Endothelial cell (in vitro differentiated cells): ENCODE measurements at regions not wholly inside any gene's neighbourhood (a gene's known extent, or its start where the extent isn't known, plus 50 kb on each side); places are given as distances from the start of the nearest gene placed in this dataset.

ENCODE experiments used
- DNase-seq: peaks from one replicate; pipeline ENCODE4 v3.0.0; 2021; ENCODE audit warnings: low spot score
- H3K27ac Mint-ChIP-seq: one replicate; pipeline ENCODE4 v1.8.0; 2021; ENCODE audit warnings: mixed read lengths, inconsistent platforms; ENCODE audit not compliant: unreplicated experiment
- H3K27me3 Mint-ChIP-seq: one replicate; pipeline ENCODE4 v1.8.0; 2021; ENCODE audit warnings: mild to moderate bottlenecking, moderate library complexity, mixed read lengths, inconsistent platforms; ENCODE audit not compliant: unreplicated experiment
- H3K36me3 Mint-ChIP-seq: one replicate; pipeline ENCODE4 v1.8.0; 2021; ENCODE audit warnings: mild to moderate bottlenecking, low read depth, mixed read lengths, inconsistent platforms; ENCODE audit not compliant: unreplicated experiment
- H3K4me1 Mint-ChIP-seq: one replicate; pipeline ENCODE4 v1.8.0; 2021; ENCODE audit warnings: mild to moderate bottlenecking, mixed read lengths, inconsistent platforms; ENCODE audit not compliant: unreplicated experiment
- H3K4me3 Mint-ChIP-seq: one replicate; pipeline ENCODE4 v1.8.0; 2021; ENCODE audit warnings: mild to moderate bottlenecking, mixed read lengths, inconsistent platforms; ENCODE audit not compliant: unreplicated experiment
- H3K9me3 Mint-ChIP-seq: one replicate; pipeline ENCODE4 v1.8.0; 2021; ENCODE audit warnings: mixed read lengths, inconsistent platforms; ENCODE audit not compliant: unreplicated experiment
- TF ChIP-seq, protein P1 (sequence below): fragments of 200-600 bp; sonication (generic); IDR thresholded peaks from one replicate; pipeline ENCODE4 v1.5.0; 2021; ENCODE audit warnings: antibody characterized with exemption; ENCODE audit not compliant: unreplicated experiment

DNA sequence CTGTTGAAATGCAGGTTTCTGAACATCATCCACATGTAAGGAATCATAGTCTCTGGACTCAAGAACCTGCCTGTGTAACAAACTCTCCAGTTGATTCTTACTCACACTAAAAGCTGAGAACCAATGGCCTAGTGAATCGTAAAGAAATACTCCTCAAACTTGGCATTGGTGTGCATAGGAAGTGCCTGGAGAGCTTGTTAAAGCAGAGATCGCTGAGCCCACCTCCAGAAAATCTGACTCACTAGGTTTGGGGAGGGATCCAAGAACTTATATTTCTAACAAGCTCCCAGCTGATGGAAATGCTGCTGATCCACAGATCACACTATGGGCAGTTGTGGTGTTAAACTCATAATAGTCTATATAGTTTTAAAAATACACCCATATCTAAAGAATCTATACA lies 55.8 kb upstream of the LMCD1 start:
- no peaks in the 10 kb centered on the region for H3K27me3 Mint-ChIP-seq
- H3K36me3 Mint-ChIP-seq: no peaks in the 10 kb centered on the region
- peak overlapping the region; percentile 49 for H3K27ac Mint-ChIP-seq
- no peak overlapping the region for H3K4me3 Mint-ChIP-seq
- peaks cover 7% of the 10 kb centered on the region for H3K4me1 Mint-ChIP-seq
- TF ChIP-seq, protein P1, sequence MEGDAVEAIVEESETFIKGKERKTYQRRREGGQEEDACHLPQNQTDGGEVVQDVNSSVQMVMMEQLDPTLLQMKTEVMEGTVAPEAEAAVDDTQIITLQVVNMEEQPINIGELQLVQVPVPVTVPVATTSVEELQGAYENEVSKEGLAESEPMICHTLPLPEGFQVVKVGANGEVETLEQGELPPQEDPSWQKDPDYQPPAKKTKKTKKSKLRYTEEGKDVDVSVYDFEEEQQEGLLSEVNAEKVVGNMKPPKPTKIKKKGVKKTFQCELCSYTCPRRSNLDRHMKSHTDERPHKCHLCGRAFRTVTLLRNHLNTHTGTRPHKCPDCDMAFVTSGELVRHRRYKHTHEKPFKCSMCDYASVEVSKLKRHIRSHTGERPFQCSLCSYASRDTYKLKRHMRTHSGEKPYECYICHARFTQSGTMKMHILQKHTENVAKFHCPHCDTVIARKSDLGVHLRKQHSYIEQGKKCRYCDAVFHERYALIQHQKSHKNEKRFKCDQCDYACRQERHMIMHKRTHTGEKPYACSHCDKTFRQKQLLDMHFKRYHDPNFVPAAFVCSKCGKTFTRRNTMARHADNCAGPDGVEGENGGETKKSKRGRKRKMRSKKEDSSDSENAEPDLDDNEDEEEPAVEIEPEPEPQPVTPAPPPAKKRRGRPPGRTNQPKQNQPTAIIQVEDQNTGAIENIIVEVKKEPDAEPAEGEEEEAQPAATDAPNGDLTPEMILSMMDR: no peak
- no peak for DNase-seq
- no peaks in the 10 kb centered on the region for H3K9me3 Mint-ChIP-seq

DNA sequence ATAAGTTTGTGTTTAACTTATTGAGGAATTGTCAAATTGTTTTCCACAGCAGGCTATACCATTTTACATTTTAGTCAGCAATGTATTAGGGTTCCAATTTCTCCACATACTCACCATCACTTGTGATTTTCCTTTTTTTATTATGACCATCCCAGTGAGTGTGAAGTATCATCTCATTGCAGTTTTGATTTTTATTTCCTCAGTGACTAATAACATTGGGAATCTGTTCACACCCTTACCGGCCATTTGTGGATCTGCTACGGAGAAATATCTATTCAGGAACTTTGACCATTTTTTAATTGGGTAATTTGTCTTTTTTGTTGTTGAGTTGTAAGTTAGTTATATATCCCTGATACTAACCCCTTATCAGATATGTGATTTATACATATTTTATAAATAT lies 54.8 kb upstream of the LMCD1 start:
- no peak for DNase-seq

DNA sequence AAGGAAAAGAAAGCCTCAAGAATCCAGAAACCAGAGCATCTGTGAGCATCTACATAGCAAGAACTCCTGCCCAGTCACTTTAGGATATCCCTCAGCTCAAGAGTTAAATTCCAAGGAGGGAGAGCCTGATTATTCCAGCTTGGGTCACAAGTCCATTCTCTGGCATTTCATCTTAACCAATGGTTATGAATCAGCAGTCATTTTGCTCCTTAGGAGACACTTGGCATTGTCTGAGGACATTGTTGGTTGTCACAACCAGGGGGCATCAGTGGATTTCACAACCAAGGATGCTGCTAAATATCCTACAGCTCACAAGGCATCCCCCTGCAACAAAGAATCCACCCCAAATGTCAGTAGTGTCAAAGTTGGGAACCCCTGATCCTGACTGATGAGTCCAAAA lies 51.0 kb upstream of the LMCD1 start:
- no peak overlapping the region for H3K27ac Mint-ChIP-seq
- H3K4me1 Mint-ChIP-seq: peaks cover 5% of the 10 kb centered on the region
- no peaks in the 10 kb centered on the region for H3K9me3 Mint-ChIP-seq
- no peaks in the 10 kb centered on the region for H3K27me3 Mint-ChIP-seq
- H3K4me3 Mint-ChIP-seq: no peak overlapping the region
- TF ChIP-seq, protein P1: no peak
- DNase-seq: no peak
- no peaks in the 10 kb centered on the region for H3K36me3 Mint-ChIP-seq

More for the DNA sequence above, 54.8 kb upstream of the LMCD1 start:
- Mint-ChIP-seq H3K27me3 (no peaks in the 10 kb centered on the region), H3K4me1 (peaks cover 7% of the 10 kb centered on the region), H3K4me3 (no peak overlapping the region), H3K36me3 (no peaks in the 10 kb centered on the region), H3K9me3 (no peaks in the 10 kb centered on the region), H3K27ac (no peak overlapping the region)
- TF ChIP-seq, protein P1: no peak

DNA sequence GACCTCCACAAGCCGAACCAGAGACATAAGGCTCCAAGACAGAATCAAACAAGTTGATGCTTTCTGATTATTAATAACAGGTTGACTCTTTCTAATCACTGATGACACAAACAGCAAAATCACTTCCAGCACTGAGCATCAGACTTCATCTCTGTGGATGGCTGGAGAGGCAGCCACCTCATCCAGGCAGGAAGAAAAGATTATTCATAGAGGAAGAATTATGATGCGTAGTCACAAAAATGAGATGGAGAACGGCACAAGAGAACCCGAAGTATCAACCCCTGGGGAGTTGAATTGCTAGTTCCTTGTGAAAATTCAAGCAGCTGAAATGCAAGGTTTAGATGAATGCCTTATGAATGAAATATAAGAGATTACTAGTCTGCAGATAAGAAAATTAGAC lies 49.9 kb upstream of the LMCD1 start:
- H3K27ac Mint-ChIP-seq: no peak overlapping the region

More for the DNA sequence above, 49.9 kb upstream of the LMCD1 start:
- H3K4me3 Mint-ChIP-seq: no peak overlapping the region
- H3K27me3 Mint-ChIP-seq: no peaks in the 10 kb centered on the region
- peaks cover 2% of the 10 kb centered on the region for H3K4me1 Mint-ChIP-seq
- DNase-seq: no peak
- H3K36me3 Mint-ChIP-seq: no peaks in the 10 kb centered on the region
- TF ChIP-seq, protein P1: no peak
- H3K9me3 Mint-ChIP-seq: no peaks in the 10 kb centered on the region
